ENCODE measurements at regions not wholly inside any gene's neighbourhood (a gene's known extent, or its start where the extent isn't known, plus 50 kb on each side); places are given as distances from the start of the nearest gene placed in this dataset.

DNA sequence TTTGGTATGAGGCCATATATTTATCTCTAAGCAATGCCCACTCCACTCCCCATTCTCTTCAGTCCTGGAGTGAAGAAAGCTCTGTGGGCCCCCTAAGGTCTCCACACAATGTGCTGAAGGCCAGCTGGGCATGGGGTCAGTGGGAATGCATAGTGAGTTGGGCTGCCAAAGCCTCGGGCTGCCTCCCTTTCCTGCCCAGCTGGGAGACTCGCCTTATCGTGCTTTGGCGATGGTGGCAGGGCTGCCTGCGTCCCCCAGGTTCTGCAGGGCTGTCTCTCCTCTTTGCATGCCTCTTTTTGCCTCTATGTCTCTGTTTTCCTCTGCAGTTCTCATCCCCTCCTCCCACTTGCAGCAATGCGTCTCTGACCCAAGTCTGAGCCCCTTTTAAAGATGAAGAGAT lies 116.5 kb downstream of the CYLD start:
- TF ChIP-seq, protein P1, sequence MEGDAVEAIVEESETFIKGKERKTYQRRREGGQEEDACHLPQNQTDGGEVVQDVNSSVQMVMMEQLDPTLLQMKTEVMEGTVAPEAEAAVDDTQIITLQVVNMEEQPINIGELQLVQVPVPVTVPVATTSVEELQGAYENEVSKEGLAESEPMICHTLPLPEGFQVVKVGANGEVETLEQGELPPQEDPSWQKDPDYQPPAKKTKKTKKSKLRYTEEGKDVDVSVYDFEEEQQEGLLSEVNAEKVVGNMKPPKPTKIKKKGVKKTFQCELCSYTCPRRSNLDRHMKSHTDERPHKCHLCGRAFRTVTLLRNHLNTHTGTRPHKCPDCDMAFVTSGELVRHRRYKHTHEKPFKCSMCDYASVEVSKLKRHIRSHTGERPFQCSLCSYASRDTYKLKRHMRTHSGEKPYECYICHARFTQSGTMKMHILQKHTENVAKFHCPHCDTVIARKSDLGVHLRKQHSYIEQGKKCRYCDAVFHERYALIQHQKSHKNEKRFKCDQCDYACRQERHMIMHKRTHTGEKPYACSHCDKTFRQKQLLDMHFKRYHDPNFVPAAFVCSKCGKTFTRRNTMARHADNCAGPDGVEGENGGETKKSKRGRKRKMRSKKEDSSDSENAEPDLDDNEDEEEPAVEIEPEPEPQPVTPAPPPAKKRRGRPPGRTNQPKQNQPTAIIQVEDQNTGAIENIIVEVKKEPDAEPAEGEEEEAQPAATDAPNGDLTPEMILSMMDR (IDR thresholded peaks at IDR 0.05): no peak
- TF ChIP-seq POLR2A (IDR thresholded peaks at IDR 0.05): no peak

Data from adrenal gland (tissue), 5 donors.